ENCODE measurements at regions not wholly inside any gene's neighbourhood (a gene's known extent, or its start where the extent isn't known, plus 50 kb on each side); places are given as distances from the start of the nearest gene placed in this dataset.

- DNase-seq, result no peak
Observed at GRCh38 chr5:51449026-51449425, 65.8 kb downstream of the ISL1 start.

GRCh38 chr5:51452562-51452961 lies 69.3 kb downstream of the ISL1 start:
- no peak for DNase-seq

- no peak for DNase-seq
Observed at GRCh38 chr5:51465165-51465564, 81.9 kb downstream of the ISL1 start.

- DNase-seq, result no peak
Observed at GRCh38 chr5:51466214-51466613, 83.0 kb downstream of the ISL1 start.

GRCh38 chr5:51468196-51468595 lies 84.9 kb downstream of the ISL1 start:
- no peak for DNase-seq

- DNase-seq, result no peak
Observed at GRCh38 chr5:51471630-51472029, 88.4 kb downstream of the ISL1 start.

- no peak for DNase-seq
Observed at GRCh38 chr5:51472472-51472871, 89.2 kb downstream of the ISL1 start.

GRCh38 chr5:51475628-51476027 lies 92.4 kb downstream of the ISL1 start:
- DNase-seq, result no peak

- no peak for DNase-seq
Observed at GRCh38 chr5:51476431-51476830, 93.2 kb downstream of the ISL1 start.

- DNase-seq, result no peak
Observed at GRCh38 chr5:51479840-51480239, 96.6 kb downstream of the ISL1 start.

GRCh38 chr5:51484326-51484725 lies 101.1 kb downstream of the ISL1 start:
- no peak for DNase-seq

GRCh38 chr5:51486158-51486557 lies 102.9 kb downstream of the ISL1 start:
- DNase-seq, result no peak

- no peak for DNase-seq
Observed at GRCh38 chr5:51487952-51488351, 104.7 kb downstream of the ISL1 start.

- no peak for DNase-seq
Observed at GRCh38 chr5:51488803-51489642, 105.8 kb downstream of the ISL1 start.

- no peak for DNase-seq
Observed at GRCh38 chr5:51494821-51495220, 111.6 kb downstream of the ISL1 start.

GRCh38 chr5:51495672-51496071 lies 112.4 kb downstream of the ISL1 start:
- no peak for DNase-seq

GRCh38 chr5:51517838-51518237 lies 134.6 kb downstream of the ISL1 start:
- DNase-seq, result no peak

- peak; percentile 57 for DNase-seq
Observed at GRCh38 chr5:51518607-51519006, 135.4 kb downstream of the ISL1 start.

GRCh38 chr5:51521583-51521982 lies 138.3 kb downstream of the ISL1 start:
- DNase-seq, result no peak

- no peak for DNase-seq
Observed at GRCh38 chr5:51539232-51539631, 156.0 kb downstream of the ISL1 start.

- DNase-seq, result no peak
Observed at GRCh38 chr5:51544031-51544785, 161.0 kb downstream of the ISL1 start.

GRCh38 chr5:51556833-51557232 lies 173.6 kb downstream of the ISL1 start:
- no peak for DNase-seq

- no peak for DNase-seq
Observed at GRCh38 chr5:51558682-51559081, 175.4 kb downstream of the ISL1 start.

- DNase-seq, result no peak
Observed at GRCh38 chr5:51559339-51559738, 176.1 kb downstream of the ISL1 start.

Data from DMS79 (cell line).